Progenitor cell of endocrine pancreas (in vitro differentiated cells): ENCODE measurements at regions not wholly inside any gene's neighbourhood (a gene's known extent, or its start where the extent isn't known, plus 50 kb on each side); places are given as distances from the start of the nearest gene placed in this dataset.

Experiments used
- DNase-seq: peaks from one replicate; pipeline ENCODE4 v3.0.0; 2021; ENCODE audit warnings: low spot score; ENCODE audit not compliant: unreplicated experiment
- H3K27ac Mint-ChIP-seq: 2 replicates; pipeline ENCODE4 v1.8.0; 2021; ENCODE audit warnings: mild to moderate bottlenecking, moderate library complexity, mixed read lengths
- H3K27me3 Mint-ChIP-seq: 2 replicates; pipeline ENCODE4 v1.8.0; 2021; ENCODE audit warnings: mixed read lengths
- H3K36me3 Mint-ChIP-seq: 2 replicates; pipeline ENCODE4 v1.8.0; 2022; ENCODE audit warnings: mixed read lengths; ENCODE audit not compliant: insufficient read depth
- H3K4me1 Mint-ChIP-seq: 2 replicates; pipeline ENCODE4 v1.8.0; 2021; ENCODE audit warnings: low read depth, mixed read lengths
- H3K4me3 Mint-ChIP-seq: 2 replicates; pipeline ENCODE4 v1.8.0; 2021; ENCODE audit warnings: low read depth, mild to moderate bottlenecking, moderate library complexity, mixed read lengths
- H3K9me3 Mint-ChIP-seq: 2 replicates; pipeline ENCODE4 v1.8.0; 2021; ENCODE audit warnings: low read depth, mixed read lengths
- TF ChIP-seq, protein P1 (sequence below): fragments of 200-600 bp; sonication (generic); IDR thresholded peaks from one replicate; pipeline ENCODE4 v1.5.0; 2021; ENCODE audit warnings: antibody characterized with exemption, mild to moderate bottlenecking; ENCODE audit not compliant: unreplicated experiment

DNA sequence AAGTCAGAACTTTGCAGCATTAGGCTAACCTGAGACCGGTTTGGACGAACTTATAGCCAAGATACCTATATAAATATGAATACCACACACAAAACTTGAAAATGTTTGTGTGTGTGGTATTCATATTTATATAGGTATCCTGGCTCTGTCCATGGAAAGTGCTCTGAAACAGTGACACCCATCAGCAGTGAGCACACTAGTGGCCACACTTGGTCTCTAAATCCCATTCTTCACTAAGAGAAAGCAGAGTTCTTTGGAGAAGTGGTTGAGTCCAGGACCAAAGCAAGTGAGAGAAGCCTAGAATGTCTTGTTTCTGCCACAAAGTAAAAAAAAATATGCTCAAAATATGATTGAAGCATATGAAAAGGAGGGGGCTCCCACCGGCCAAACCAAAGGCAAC, 146.5 kb downstream of the TWIST2 start:
- no peaks in the 10 kb centered on the region for H3K36me3 Mint-ChIP-seq
- no peaks in the 10 kb centered on the region for H3K4me1 Mint-ChIP-seq

DNA sequence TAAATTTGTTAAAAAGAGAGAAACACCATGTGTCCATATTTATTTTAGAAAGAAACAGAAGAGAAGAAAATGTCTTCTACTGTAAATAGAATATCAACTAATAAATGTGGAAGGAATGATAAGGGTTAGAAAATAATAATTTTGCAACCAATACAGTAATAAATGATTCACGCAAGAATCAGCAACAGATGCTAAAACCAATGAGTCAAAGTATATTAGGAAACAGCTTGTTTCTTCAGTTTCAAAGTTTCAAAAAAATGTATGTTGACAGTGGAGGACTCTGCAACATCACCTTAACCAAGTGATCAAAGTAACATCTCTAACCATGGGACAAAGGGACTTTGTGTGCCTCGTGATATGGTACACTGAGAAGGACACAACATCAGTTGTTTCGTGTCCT, 147.0 kb downstream of the TWIST2 start:
- TF ChIP-seq, protein P1, sequence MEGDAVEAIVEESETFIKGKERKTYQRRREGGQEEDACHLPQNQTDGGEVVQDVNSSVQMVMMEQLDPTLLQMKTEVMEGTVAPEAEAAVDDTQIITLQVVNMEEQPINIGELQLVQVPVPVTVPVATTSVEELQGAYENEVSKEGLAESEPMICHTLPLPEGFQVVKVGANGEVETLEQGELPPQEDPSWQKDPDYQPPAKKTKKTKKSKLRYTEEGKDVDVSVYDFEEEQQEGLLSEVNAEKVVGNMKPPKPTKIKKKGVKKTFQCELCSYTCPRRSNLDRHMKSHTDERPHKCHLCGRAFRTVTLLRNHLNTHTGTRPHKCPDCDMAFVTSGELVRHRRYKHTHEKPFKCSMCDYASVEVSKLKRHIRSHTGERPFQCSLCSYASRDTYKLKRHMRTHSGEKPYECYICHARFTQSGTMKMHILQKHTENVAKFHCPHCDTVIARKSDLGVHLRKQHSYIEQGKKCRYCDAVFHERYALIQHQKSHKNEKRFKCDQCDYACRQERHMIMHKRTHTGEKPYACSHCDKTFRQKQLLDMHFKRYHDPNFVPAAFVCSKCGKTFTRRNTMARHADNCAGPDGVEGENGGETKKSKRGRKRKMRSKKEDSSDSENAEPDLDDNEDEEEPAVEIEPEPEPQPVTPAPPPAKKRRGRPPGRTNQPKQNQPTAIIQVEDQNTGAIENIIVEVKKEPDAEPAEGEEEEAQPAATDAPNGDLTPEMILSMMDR = no peak
- peaks cover 17% of the 10 kb centered on the region for H3K9me3 Mint-ChIP-seq
- H3K27ac Mint-ChIP-seq = no peak overlapping the region
- H3K4me1 Mint-ChIP-seq = no peaks in the 10 kb centered on the region
- no peaks in the 10 kb centered on the region for H3K36me3 Mint-ChIP-seq
- H3K4me3 Mint-ChIP-seq = no peak overlapping the region
- peaks cover 4% of the 10 kb centered on the region for H3K27me3 Mint-ChIP-seq
- no peak for DNase-seq

More for the DNA sequence above, 146.5 kb downstream of the TWIST2 start:
- TF ChIP-seq, protein P1 = no peak
- Mint-ChIP-seq H3K4me3 (no peak overlapping the region), H3K27me3 (peaks cover 4% of the 10 kb centered on the region), H3K9me3 (peaks cover 19% of the 10 kb centered on the region), H3K27ac (no peak overlapping the region)
- DNase-seq = no peak

- TF ChIP-seq, protein P1 = no peak
- Mint-ChIP-seq H3K4me1 (no peaks in the 10 kb centered on the region), H3K4me3 (no peak overlapping the region), H3K36me3 (no peaks in the 10 kb centered on the region), H3K27me3 (peaks cover 4% of the 10 kb centered on the region), H3K9me3 (peaks cover 17% of the 10 kb centered on the region), H3K27ac (no peak overlapping the region)
- no peak for DNase-seq
Observed at GRCh38 chr2:238995634-238996033, 147.7 kb downstream of the TWIST2 start.

DNA sequence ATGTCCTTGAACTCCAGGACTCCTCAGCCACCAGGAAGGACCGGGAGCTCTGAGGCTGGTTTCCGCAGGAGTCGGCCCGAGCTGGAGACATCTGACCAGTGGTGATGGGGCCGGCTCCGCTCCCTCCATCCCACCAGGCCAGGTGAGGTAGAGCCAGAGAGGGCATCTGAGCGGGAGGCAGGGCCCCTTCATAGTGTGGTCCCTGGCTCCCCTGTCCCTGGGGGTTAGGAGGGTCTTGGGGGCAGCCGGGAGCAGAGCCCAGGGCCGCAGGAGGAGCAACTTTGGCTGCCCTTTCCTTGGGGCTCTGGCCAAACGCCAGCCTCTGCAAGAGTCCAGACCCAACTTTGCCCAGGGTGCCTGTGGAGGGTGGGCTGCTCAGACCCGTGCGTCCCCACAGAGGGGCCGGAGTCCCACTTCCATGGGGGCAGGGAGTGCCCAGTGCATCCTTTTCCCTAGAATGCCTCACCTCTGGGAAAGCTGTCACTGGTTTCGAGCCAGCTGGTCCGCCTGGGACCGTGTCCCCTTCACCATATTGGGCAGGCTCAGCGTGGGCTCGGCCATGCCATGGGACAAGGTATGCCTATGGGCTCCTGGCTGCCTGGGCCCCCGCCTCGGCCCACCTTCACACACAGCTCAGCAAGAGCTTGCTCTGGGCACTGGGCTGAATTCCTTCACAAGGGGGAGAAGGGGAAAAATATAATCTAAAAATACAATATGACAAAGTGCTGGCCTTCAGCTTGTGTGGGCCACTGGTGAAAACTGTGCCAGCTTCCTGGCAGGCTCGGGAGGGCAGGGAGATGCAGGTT, 148.6 kb downstream of the TWIST2 start:
- Mint-ChIP-seq H3K9me3 (peaks cover 14% of the 10 kb centered on the region), H3K4me1 (no peaks in the 10 kb centered on the region), H3K27me3 (peaks cover 5% of the 10 kb centered on the region), H3K36me3 (no peaks in the 10 kb centered on the region), H3K4me3 (no peak overlapping the region), H3K27ac (no peak overlapping the region)
- TF ChIP-seq, protein P1 = no peak
- no peak for DNase-seq

DNA sequence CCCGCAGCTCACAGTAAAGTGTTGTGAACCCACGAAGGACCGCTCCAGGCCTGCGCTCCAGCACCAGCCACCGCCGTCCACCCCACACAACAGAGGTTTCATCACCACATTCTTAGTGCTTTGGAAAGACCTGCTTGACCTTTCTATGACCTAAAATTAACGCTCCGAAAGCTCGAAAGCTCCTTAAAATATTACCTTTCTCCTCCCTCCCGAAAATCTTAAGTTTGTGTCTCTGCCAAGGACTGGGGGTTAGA, 149.2 kb downstream of the TWIST2 start:
- DNase-seq = no peak
- H3K36me3 Mint-ChIP-seq = no peaks in the 10 kb centered on the region
- no peak overlapping the region for H3K27ac Mint-ChIP-seq
- H3K4me3 Mint-ChIP-seq = no peak overlapping the region
- H3K9me3 Mint-ChIP-seq = peaks cover 19% of the 10 kb centered on the region
- H3K27me3 Mint-ChIP-seq = peaks cover 10% of the 10 kb centered on the region
- H3K4me1 Mint-ChIP-seq = no peaks in the 10 kb centered on the region
- TF ChIP-seq, protein P1 = no peak
